HUDEP-2 (cell line): ENCODE measurements at regions not wholly inside any gene's neighbourhood (a gene's known extent, or its start where the extent isn't known, plus 50 kb on each side); places are given as distances from the start of the nearest gene placed in this dataset.
"Not testable (repeated sequence)": the region's sequence is repeated elsewhere in the genome, so short reads cannot be mapped to it uniquely, and the experiment has no call there.

Source experiments
- DNase-seq, 76 experiments: peaks; one replicate each; lab custom pipeline; 2025; ENCODE audit not compliant: unreplicated experiment in 76 of 76; lab: John Stamatoyannopoulos, UW

DNA sequence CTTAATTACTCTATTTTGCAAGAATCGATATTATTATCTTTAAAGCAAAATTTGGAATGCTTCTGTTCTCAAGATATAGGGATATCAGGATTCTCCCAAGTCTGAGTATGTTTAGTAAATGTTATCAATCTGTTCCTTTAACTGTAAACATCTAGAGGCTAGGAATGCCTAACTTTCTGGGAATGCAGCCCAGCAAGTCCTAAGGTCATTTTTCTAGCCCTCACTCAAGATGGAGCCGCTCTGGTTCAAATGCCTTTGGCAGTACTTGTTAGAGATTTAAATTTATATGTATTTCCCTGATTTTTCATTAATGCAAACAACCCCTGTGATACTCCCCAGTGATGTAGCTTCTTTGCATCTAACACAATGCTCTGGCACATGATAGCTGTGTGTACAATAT lies 623.8 kb upstream of the LCORL start:
- DNase-seq = no peak

DNA sequence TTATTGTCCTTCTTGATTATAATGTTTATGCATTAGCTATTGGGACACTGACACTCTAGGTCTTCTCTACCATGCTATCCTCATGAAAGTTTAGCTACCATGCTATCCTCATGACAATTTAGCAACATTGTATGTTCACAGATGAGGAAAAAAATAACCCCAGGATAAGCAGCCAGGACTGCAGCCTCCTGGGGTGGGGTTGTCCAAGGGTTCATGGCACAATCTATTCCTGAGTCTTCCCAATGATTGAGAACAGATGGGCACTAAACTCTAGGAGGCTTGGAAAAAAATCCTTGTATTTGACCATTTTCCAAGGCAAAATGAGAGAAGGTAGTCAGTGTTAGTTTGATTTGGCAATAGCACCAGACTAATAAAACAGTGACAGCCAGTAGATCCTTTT lies 619.8 kb upstream of the LCORL start:
- DNase-seq = no peak

DNA sequence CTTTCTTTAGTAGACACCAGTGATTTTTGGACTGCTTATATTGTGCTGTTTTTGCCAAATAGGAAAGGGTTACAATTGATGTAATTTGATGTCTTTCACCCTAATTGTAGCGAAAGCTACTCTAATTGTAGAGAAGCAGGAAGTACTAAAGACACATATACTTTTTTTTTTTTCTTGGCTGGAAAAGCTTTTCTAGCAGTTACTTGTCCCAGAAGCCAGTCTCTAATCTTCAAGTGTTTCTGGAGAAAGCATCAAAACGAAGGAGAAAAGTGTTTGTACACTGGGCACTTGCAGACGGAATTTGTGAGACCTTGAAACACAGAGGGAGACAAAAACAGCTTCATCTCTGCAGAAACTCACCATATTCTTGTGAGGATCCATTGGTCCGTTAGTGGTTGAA lies 616.5 kb upstream of the LCORL start:
- peak in 1 of 76 experiments; percentile 0 for DNase-seq

DNA sequence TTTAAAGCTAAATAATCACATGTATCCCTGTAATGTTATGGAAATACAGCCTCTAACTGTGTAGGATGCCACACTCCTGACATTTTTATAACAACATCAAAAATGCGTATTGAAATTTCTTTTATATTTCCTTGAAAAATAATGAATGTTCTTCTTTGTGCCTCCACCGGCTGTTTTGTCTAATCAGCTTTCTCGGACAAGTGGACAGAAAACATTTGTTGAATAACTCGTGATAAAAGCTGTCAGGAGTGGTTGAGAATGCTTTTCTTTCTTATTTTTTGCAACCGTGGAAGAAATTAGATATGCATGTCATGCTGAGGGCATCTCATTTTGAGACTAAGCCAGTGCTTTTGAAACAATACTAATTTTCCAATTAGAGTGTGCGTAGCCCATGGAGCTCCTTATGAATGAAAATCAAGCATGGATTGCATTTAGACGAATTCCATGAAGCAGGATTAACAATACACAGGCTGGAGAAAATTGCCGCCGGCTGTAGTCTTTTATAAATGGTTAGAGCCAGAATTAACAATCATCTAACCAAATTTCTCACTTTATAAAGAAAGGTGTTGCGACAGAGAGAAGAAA lies 614.5 kb upstream of the LCORL start:
- no peak for DNase-seq

DNA sequence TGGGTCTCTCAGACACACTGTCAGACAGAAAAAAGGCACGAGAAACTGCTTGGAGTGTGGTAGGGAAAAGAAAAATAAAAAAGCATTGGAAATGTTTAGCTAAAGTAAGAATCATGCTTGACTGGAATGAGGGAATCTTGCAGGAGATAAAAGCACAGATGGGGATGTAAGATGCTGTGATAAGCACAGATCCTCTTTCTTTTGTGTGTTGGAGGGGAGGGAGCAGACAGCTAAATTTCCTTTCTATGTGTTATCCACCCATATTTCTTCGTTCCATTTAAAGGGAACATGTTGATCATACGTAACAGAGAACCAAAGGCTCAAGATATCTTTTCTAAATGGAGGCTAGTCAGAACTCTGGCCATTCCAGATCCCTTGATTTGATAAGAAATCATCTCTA lies 614.0 kb upstream of the LCORL start:
- DNase-seq = no peak

DNA sequence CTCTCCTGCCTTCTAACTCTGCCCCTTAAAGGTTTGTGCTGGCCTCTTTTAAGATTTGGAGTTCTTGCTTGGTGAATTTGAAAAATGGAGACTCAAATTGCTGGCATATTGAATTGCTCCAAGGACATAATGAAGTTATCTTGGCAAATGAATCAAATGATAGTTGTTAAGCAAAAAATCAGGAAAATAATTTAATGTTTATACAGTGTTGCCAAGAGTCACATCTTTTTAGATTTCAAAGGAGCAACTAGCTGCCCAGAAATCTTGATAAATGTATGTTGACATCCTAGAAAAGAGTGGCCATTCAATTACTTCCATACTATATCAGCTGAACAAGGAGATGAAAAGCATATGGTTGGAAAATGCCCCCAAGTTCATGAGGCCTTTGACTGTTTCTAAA lies 610.0 kb upstream of the LCORL start:
- no peak for DNase-seq

DNA sequence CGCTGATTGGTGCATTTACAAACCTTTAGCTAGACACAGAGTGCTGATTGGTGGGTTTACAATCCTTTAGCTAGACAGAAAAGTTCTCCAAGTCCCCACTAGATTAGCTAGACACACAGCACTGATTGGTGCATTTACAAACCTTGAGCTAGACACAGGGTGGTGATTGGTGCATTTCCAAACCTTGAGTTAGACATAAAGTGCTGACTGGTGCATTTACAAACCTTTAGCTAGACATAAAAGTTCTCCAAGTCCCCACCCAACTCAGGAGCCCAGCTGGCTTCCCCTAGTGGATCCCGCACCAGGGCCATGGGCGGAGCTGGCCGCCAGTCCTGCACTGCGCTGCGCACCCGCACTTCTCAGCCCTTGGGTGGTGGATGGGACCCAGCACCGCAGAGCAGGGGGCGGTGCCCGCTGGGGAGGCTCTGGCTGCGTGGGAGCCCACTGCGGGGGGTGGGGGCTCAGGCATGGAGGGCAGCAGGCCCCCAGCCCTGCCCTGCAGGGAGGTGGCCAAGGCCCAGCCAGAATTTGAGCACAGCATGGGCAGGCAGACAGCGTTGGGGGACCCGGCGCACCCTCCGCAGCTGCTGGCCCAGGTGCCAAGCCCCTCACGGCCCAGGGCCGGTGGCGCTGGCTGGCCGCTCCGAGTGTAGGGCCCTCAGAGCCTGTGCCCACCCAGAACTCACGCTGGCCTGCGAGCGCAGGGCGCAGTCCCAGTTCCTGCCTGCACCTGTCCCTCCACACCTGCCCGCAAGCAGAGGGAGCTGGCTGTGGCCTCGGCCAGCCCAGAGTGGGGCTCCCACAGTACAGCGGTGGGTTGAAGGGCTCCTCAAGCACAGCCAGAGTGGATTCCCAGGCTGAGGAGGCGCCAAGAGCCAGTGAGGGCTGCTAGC lies 608.9 kb upstream of the LCORL start:
- peak in 1 of 76 experiments; percentile 0 for DNase-seq

DNA sequence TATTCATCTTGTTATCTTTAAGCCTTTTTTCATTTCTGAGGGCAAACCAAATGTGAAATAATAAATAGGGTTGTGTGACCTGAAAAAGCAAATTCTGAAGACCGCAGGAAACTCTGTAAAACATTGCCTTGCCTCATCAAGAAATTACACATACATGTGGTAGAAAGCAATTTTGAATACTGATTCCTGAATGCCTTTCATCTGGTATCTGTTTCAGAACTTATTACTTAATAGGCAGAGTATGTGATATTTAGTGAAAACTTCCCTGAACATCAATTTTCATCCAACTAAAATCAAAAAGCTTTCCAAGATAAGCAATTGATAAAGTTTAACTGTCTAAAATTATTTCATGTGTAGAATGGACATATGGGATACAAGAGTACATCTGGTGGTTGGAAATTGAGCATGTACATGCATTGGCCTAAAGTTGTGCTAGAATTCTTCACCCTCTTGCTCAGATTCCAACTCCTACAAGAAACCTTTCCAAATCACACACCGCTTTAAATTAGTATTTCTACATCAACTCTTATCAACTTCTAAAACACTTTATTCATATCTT lies 606.0 kb upstream of the LCORL start:
- no peak for DNase-seq

DNA sequence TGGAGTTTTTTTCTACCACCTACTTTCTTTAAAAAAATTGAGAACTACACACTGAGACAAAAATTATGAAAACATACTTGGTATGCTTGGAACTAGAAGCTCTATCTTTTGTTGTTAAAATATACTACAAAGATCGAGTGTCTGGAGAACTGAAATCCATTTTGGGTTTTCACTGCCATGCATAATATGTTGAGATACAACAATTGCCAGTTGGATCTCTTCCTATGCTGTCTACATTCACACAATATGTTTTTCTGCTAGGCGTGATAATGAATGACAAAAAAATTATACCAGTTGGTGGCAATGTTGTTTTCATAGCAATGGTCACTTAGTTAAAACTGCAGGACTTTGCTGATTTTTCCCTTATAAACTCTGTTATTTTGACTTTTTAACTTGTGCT lies 605.4 kb upstream of the LCORL start:
- DNase-seq = no peak

DNA sequence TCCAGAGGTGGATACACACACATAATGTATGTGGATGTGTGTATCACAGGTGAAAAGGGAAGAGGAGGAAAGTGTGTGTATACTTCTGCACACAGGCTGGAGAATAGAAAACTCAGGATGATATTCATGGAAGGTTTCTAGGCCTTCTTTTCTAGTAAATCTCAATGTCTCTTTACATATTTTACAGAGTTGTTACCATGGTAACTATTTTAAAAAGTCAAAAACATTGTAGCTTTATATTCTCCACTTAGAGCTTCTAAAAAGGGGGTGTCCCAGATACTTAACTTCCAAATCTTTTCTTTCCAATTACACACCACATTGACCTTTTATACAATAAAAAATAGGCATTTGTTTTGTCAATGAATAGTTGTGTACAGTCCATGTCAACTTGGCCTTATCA lies 604.8 kb upstream of the LCORL start:
- no peak for DNase-seq

DNA sequence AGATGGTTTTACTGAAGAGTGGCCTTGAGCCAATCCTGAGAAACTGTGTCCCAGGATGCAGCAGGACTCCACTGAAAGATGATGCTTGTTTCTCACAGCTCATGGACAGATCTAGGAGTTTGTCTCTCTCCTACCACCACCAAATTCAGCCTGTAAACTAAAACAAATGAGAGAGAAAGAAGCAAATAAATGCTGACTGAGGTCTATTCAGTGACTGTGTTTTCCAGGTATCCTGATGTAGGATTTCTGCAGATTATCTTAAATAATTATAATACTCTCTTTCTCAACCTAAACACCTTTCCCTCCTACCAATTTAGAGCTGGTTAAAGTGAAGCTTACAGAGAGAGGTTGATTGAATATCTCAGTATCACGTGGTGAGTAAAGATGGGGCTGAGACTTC lies 599.6 kb upstream of the LCORL start:
- no peak for DNase-seq

DNA sequence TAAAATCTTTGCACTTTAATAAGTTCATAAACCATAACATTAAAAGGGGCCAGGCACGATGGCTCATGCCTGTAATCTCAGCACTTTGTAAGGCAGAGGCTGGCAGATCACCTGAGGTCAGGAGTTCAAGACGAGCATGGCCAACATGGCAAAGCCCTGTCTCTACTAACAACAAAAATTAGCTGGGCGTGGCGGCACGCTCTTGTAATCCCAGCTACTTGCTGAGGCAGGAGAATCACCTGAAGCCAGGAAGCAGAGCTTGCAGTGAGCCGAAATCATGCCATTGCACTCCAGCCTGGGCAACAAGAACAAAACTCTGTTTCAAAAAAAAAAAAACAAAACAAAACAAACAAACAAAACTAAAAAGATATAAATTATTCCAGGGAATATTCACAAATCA lies 595.2 kb upstream of the LCORL start:
- no peak for DNase-seq

DNA sequence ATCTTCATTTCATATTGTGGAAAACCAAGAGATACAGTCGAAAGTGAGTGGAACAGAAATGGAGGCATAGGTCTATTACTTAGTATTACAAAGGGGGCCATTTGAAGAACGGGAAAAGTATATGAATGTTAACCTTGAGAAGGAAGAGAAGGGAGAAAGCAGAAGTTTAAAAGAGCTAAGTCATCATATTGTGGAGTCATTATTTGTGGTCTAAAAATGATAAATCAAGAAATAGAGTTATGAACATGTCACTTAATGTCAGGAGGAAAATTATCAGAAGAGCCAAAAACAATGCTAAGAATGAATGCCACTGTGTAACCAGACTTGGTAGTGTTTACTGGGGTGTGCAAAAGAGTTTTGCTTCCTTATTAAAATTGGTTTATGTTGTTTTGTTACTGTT lies 589.5 kb upstream of the LCORL start:
- DNase-seq = no peak

DNA sequence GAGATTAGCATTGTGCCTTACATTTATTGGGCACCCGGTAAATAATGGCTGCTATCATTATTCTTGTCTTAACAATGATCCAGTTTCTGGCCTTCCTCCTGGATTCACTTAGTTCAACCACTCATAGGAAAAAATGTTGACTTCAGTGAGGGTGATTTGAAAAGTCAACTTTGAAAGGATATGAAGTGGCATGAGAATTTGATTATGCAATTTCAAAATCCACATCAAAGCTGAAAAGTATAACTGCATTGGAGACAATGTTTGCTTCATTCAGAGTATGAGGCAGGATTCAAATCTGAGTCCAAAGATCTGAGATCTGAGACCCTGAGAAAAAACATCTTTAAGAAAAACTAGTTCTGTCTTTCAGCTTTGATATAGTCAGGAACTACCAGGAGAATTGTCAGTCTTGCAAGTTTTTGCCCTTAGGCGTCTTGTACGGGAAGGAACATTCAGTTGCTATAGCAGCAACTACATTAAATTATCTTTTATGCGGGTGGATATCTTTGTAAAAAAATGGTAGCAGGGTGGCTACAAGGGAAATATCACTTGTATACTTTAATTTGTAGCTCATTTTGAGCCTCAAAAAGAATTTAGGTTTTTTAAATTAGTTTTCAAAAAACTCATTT lies 587.5 kb upstream of the LCORL start:
- DNase-seq = no peak

DNA sequence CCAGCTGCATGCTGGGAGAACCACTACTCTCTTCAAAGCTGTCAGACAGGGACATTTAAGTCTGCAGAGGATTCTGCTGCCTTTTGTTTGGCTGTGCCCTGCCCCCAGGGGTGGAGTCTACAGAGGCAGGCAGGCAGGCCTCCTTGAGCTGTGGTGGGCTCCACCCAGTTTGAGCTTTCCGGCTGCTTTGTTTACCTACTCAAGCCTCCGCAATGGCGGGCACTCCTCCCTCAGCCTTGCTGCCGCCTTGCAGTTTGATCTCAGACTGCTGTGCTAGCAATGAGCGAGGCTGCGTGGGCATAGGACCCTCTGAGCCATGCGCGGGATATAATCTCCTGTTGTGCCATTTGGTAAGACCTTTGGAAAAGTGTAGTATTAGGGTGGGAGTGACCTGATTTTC lies 581.1 kb upstream of the LCORL start:
- DNase-seq = not testable (repeated sequence)

DNA sequence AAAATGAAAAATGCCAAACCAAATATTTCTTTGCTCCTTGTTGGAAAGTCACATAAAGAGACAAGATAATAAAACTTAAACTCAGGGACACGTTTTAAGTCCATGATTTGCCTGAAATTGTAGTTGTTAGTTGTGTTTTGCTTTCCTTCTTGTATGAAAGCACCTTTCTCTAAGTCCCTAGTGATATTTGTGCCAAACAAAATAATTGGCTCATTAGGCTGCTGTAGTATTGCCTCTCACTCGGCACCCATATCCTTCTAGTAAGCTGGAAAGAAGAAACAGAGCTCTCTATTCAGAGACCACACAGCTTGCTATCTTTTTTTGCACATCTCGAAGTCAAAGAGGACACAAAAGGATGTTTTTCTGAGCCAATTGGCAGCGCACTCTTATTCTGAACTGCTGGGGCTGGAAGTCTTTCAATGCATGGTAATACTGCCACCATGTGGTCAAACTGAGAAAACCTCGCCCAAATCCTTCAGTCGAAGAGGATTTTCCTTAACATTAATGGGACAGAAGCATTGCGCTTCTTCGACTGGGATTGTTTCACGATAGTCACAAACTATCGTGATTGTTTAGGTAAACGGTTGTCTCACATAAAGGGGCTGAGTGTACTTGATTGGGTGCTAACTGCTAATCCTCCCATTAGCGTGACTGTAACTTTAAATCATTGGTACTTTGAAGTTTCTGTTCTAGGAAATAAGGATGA lies 571.9 kb upstream of the LCORL start:
- peak in 50 of 76 experiments; percentile 0 to 67 (median 14) for DNase-seq

DNA sequence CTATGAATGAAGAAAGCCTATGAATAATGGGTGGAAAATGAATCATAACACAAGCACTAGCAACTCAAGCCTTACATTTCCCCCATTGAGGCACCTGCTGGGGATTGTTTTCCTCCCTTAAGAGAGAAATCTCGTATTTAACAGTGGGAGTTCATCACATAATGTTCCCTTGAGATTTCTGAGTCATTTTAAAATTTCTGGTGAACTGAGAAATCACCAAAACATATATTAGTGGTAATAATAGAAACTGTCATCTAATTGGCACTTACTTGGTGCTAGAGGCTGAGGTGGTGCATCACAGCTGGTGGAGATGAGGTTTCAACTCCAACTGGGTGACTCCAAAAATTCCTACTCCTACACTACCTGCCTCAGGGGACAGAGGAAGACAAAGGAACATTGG lies 561.3 kb upstream of the LCORL start:
- no peak for DNase-seq

DNA sequence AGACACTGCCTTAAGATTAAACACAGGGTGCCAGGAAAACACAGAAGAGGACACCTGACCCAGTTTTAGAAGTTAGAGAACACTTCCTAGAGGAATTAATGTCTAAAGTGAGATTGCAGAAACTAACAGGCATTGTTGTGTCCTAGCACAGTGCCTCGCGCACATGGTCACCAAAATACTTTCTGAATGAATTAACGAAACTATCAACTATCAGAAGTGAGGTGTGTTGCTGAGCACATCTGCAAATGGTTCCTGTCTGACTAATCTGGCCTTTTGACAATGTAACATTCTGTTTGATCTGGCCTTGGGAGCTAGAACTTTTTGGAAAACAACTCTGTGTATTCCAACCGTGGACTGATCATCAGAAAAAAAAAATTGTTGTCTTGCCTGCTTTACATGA lies 556.8 kb upstream of the LCORL start:
- DNase-seq = no peak

DNA sequence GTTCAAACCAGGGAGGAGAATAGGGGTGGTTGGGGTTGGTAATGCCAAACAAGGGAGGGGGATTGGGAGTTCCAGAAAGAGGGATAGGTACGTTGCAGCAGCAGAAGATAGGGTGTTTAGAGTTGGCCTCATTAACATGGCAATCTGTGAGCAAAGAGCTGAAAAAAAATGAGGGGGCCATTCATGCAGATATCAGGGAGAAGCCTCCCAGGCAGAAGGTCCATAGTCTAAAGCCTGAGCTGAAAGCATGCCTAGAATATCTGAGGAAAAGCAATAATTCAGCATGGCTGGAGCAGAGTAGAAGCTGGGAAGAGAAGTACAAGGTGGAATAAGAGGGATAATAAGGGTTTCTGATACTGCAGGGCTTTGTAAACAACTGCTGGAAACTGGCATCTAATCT lies 550.9 kb upstream of the LCORL start:
- DNase-seq = no peak

DNA sequence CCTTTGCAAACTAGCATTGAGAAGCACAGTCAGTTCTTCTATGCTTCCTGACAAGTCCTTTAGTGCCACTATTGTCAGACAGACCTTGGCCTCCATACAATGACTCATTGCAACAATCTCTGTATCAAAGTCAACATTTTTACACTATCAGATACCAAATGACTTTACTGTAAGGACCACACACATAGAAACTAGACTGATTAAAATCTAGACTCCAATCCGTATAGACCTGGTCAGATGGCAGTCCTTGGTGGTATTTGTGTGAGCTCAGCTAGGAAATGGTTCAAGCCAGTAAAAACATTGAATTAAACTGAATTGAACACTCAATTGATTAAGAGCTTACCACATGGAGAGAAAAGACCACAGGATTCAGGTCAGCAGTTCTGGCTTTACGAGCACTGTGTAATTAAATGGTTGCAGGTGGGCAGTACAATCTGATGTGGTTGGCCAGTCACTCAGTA lies 549.8 kb upstream of the LCORL start:
- no peak for DNase-seq

DNA sequence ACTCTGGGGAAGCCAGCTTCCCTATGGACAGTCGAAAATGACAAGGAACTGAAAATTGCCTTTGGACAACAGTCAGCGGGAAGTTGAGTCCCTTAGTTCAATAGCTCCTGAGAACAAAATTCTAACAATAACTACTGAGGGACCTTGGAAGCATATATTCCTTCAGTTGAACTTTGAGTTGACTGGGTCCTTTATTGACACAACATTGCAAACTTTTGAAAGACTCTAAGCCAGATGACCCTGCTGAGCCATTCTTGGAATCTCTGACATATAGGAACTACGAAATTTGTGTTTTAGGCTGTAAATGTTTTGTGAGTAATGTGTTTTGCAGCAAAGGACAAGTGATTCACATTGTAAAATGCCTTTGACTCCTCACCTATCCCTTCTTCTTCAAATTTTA lies 548.8 kb upstream of the LCORL start:
- no peak for DNase-seq
